ENCODE measurements at regions not wholly inside any gene's neighbourhood (a gene's known extent, or its start where the extent isn't known, plus 50 kb on each side); places are given as distances from the start of the nearest gene placed in this dataset.

GRCh38 chr21:28436286-28436932, 556.3 kb downstream of the LTN1 start:
- no peak for DNase-seq (ENCODE audit: extremely low spot score in 2 of 2)
- no peaks in the 10 kb centered on the region for H3K36me3 ChIP-seq
- TF ChIP-seq, protein P1, sequence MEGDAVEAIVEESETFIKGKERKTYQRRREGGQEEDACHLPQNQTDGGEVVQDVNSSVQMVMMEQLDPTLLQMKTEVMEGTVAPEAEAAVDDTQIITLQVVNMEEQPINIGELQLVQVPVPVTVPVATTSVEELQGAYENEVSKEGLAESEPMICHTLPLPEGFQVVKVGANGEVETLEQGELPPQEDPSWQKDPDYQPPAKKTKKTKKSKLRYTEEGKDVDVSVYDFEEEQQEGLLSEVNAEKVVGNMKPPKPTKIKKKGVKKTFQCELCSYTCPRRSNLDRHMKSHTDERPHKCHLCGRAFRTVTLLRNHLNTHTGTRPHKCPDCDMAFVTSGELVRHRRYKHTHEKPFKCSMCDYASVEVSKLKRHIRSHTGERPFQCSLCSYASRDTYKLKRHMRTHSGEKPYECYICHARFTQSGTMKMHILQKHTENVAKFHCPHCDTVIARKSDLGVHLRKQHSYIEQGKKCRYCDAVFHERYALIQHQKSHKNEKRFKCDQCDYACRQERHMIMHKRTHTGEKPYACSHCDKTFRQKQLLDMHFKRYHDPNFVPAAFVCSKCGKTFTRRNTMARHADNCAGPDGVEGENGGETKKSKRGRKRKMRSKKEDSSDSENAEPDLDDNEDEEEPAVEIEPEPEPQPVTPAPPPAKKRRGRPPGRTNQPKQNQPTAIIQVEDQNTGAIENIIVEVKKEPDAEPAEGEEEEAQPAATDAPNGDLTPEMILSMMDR (IDR thresholded peaks at IDR 0.05) = no peak
- no peak for TF ChIP-seq POLR2AphosphoS5 (IDR thresholded peaks at IDR 0.05; ENCODE audit: insufficient read depth in 1 of 2, low read depth in 1 of 2)
- no peak for TF ChIP-seq POLR2A (IDR thresholded peaks at IDR 0.05)
- no peak overlapping the region for H3K4me3 ChIP-seq
- no peaks in the 10 kb centered on the region for H3K9me3 ChIP-seq
- H3K4me1 ChIP-seq = no peaks in the 10 kb centered on the region
- peak overlapping the region; percentile 17 for H3K27ac ChIP-seq
- intact Hi-C loops (cut with DNase I) = loop anchor here (5.0 kb wide), 1 partner anchor 1469 kb away; the partner anchor contains the start of gene ADAMTS5
- no peaks in the 10 kb centered on the region for H3K27me3 ChIP-seq

DNA sequence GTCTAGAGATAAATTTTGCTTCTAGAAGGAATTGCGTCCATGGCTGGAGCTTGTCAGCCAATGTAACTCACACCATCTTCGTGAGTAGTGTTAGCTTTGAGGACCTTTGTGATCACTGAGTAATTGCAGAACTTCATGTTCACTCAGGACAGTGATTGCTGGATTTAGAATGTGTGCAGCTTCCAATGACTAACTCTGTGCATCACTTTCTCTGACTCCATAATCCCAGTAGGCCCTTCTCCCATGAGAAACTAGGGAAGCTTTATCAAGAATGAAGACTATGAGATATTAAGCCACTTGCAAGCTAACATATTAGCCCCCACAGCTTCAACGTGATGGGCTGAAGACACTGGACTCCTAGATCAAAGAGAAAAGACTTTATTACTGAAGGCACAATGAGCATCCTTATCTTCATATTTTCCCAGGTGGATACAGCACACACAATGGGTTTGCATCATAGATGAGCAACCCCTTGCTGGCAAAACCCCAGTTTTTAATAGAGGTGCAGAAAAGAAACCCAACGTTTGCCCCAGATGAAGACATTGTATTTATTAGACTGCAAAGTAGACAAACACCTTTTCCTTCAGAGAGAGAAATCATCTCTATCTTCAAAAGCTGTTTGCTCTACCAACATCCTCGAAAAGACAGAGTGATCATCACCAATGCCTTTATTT, 561.0 kb downstream of the LTN1 start:
- H3K27ac ChIP-seq = no peak overlapping the region
- H3K4me3 ChIP-seq = no peak overlapping the region
- H3K36me3 ChIP-seq = no peaks in the 10 kb centered on the region
- no peaks in the 10 kb centered on the region for H3K4me1 ChIP-seq
- TF ChIP-seq POLR2AphosphoS5 (IDR thresholded peaks at IDR 0.05; ENCODE audit: insufficient read depth in 1 of 2, low read depth in 1 of 2) = no peak
- TF ChIP-seq, protein P1 (IDR thresholded peaks at IDR 0.05) = no peak
- no peak for TF ChIP-seq POLR2A (IDR thresholded peaks at IDR 0.05)
- no peak for DNase-seq (ENCODE audit: extremely low spot score in 2 of 2)
- no peaks in the 10 kb centered on the region for H3K9me3 ChIP-seq
- intact Hi-C loops (cut with DNase I) = no loop called here
- H3K27me3 ChIP-seq = no peaks in the 10 kb centered on the region

DNA sequence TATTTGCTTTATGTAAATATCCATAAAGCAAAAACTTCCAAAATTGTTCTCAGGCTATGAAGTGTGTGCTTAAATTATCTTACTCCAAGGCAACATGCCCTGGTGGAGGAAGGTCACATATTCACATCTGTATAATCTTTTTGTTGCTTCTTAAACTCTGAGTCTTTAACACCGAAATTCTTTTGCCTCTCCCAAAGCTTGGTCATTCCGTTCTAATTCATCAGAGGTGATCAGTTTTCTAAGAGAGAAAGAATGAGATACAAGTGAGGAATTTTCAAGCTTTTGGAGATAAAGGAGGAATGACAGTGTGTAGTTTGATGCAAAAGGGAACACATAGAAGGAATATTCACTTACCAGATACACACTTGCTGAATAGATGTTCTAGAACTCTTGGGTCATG, 561.7 kb downstream of the LTN1 start:
- TF ChIP-seq, protein P1 (IDR thresholded peaks at IDR 0.05) = no peak
- no peak for TF ChIP-seq POLR2AphosphoS5 (IDR thresholded peaks at IDR 0.05; ENCODE audit: insufficient read depth in 1 of 2, low read depth in 1 of 2)
- TF ChIP-seq POLR2A (IDR thresholded peaks at IDR 0.05) = no peak
- no peaks in the 10 kb centered on the region for H3K27me3 ChIP-seq
- no peak overlapping the region for H3K4me3 ChIP-seq
- intact Hi-C loops (cut with DNase I) = no loop called here
- H3K9me3 ChIP-seq = no peaks in the 10 kb centered on the region
- H3K27ac ChIP-seq = no peak overlapping the region
- no peaks in the 10 kb centered on the region for H3K4me1 ChIP-seq
- no peak for DNase-seq (ENCODE audit: extremely low spot score in 2 of 2)
- no peaks in the 10 kb centered on the region for H3K36me3 ChIP-seq

DNA sequence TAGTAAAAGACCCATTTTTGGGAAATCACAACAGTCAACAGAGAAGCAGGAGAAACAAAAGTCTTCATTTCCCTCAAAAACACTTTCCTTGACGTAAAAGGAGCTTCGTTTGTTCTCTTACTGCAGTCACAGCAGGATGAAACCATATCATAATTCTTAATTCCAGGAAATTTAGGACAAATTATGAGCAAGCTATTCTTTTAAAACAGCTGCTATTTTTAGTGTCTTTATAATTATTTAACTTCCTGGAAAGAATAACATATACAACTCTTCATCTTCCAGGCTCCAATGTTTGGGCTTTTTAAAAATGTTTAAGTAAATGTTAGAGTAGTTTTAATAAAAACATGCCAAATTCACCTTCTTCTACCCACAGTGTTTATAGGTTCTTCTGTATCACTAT, 563.5 kb downstream of the LTN1 start:
- DNase-seq (ENCODE audit: extremely low spot score in 2 of 2) = no peak
- Histone ChIP-seq H3K9me3 (no peaks in the 10 kb centered on the region), H3K4me1 (no peaks in the 10 kb centered on the region), H3K36me3 (no peaks in the 10 kb centered on the region), H3K27ac (no peak overlapping the region), H3K27me3 (no peaks in the 10 kb centered on the region), H3K4me3 (no peak overlapping the region)
- no peak for TF ChIP-seq POLR2A (IDR thresholded peaks at IDR 0.05)
- TF ChIP-seq POLR2AphosphoS5 (IDR thresholded peaks at IDR 0.05; ENCODE audit: insufficient read depth in 1 of 2, low read depth in 1 of 2) = no peak
- TF ChIP-seq, protein P1 (IDR thresholded peaks at IDR 0.05) = no peak
- intact Hi-C loops (cut with DNase I) = no loop called here

DNA sequence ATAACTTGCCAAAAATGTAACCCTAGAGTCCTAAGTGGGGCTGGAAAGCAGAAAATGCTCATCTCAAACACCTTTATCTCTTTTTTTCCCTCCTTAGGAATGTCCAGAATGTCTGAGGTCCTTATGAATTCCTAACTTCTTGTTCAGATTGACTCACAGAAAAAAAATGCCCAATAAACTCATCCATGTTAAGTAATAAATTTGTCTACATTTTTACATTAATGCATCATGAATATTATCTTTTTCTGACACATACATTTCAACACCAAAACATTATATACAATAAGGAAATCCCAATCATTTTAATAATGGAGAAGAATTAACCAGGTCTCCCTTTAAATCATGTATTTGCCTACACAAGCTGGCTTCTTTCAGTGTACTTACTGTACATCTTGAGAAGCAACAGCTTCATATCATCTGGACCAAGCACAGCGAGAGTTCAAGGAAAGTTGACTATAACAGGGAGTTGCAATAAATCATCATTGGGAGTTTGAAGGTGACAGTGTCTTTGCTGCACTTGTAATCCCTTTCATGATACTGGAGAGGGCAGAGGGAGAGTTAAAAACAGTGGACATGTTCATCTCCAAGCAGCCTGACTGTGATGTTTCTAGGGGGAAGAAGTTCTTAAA, 565.2 kb downstream of the LTN1 start:
- Histone ChIP-seq H3K9me3 (no peaks in the 10 kb centered on the region), H3K4me1 (no peaks in the 10 kb centered on the region), H3K4me3 (no peak overlapping the region), H3K27ac (no peak overlapping the region), H3K27me3 (no peaks in the 10 kb centered on the region), H3K36me3 (no peaks in the 10 kb centered on the region)
- TF ChIP-seq POLR2A (IDR thresholded peaks at IDR 0.05) (no peak), POLR2AphosphoS5 (IDR thresholded peaks at IDR 0.05; ENCODE audit: insufficient read depth in 1 of 2, low read depth in 1 of 2) (no peak)
- TF ChIP-seq, protein P1 (IDR thresholded peaks at IDR 0.05) = no peak
- intact Hi-C loops (cut with DNase I) = no loop called here
- no peak for DNase-seq (ENCODE audit: extremely low spot score in 2 of 2)

Data from vagina (tissue), 2 donors.